ENCODE measurements at regions not wholly inside any gene's neighbourhood (a gene's known extent, or its start where the extent isn't known, plus 50 kb on each side); places are given as distances from the start of the nearest gene placed in this dataset.

DNA sequence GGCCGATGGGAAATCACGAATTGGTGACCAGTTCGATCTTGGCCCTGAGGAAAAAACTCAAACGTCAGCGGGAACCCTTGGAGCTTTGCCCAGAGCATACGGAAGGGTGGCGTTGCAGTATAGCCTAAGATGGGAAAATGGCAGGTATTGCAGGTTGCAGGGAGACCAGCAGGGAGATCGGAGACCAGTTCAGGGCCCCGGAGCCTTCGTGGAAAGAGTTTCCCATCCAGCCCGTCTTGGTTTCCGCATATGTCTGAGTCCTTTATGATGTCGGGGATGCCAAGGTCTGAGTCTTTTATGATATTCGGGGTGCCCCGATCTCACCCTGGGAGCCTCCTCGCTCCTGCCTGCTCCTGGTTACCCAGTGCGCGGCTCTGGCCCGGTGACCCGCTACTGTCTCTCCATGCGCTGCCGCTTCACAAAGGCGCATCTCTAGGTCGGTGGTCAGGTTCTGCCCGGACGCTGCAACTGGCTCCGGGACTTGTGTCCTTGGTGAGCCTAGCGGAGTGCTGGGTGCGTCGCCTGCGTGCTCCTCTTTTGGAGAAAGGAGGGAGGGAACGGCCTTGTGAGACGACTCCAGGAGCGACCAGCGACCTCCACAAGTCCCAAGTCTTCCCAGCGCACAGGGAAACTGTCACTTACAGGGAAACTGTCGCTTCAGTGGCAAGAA is 94.2 kb downstream of the PRKAB2 start:
- no peak for ATAC-seq (ENCODE audit: insufficient read depth, low read depth)
- no peaks in the 10 kb centered on the region for H3K36me3 ChIP-seq (ENCODE audit: insufficient read depth, low read length)

GRCh38 chr1:147077523-147077922 is 94.7 kb downstream of the PRKAB2 start:
- Histone ChIP-seq H4K20me1 (ENCODE audit: insufficient read depth, low read length) (no peaks in the 10 kb centered on the region), H3K27ac (ENCODE audit: low read length) (no peak overlapping the region), H3K27me3 (ENCODE audit: insufficient read depth, low read length, poor library complexity) (no peaks in the 10 kb centered on the region), H2AFZ (ENCODE audit: low read depth, low read length) (no peak overlapping the region), H3K4me1 (ENCODE audit: insufficient read depth, low read length) (no peaks in the 10 kb centered on the region), H3K79me2 (ENCODE audit: insufficient read depth, low read length) (no peaks in the 10 kb centered on the region), H3K4me2 (ENCODE audit: insufficient read depth, low read length) (no peak overlapping the region), H3K36me3 (ENCODE audit: insufficient read depth, low read length) (no peaks in the 10 kb centered on the region), H3K4me3 (ENCODE audit: low read depth in 1 of 2, low read length in 2 of 2) (no peak overlapping the region), H3K9ac (ENCODE audit: low read depth, low read length) (no peak overlapping the region), H3K9me3 (ENCODE audit: insufficient read depth, low read length, severe bottlenecking) (peaks cover 11% of the 10 kb centered on the region)
- DNase-seq (no peak), ATAC-seq (ENCODE audit: insufficient read depth, low read depth) (no peak)
- TF ChIP-seq EZH2 (IDR thresholded peaks at IDR 0.05; ENCODE audit: borderline replicate concordance, low read depth, low read length, severe bottlenecking): no peak
- TF ChIP-seq, protein P1, sequence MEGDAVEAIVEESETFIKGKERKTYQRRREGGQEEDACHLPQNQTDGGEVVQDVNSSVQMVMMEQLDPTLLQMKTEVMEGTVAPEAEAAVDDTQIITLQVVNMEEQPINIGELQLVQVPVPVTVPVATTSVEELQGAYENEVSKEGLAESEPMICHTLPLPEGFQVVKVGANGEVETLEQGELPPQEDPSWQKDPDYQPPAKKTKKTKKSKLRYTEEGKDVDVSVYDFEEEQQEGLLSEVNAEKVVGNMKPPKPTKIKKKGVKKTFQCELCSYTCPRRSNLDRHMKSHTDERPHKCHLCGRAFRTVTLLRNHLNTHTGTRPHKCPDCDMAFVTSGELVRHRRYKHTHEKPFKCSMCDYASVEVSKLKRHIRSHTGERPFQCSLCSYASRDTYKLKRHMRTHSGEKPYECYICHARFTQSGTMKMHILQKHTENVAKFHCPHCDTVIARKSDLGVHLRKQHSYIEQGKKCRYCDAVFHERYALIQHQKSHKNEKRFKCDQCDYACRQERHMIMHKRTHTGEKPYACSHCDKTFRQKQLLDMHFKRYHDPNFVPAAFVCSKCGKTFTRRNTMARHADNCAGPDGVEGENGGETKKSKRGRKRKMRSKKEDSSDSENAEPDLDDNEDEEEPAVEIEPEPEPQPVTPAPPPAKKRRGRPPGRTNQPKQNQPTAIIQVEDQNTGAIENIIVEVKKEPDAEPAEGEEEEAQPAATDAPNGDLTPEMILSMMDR (IDR thresholded peaks at IDR 0.05; ENCODE audit: borderline replicate concordance, extremely low read depth, low read length, poor library complexity, severe bottlenecking): no peak

More for the DNA sequence above, 94.2 kb downstream of the PRKAB2 start:
- DNase-seq: no peak
- Histone ChIP-seq H3K27me3 (ENCODE audit: insufficient read depth, low read length, poor library complexity) (no peaks in the 10 kb centered on the region), H3K4me2 (ENCODE audit: insufficient read depth, low read length) (no peak overlapping the region), H3K27ac (ENCODE audit: low read length) (no peak overlapping the region), H3K79me2 (ENCODE audit: insufficient read depth, low read length) (no peaks in the 10 kb centered on the region), H3K9me3 (ENCODE audit: insufficient read depth, low read length, severe bottlenecking) (peaks cover 11% of the 10 kb centered on the region), H4K20me1 (ENCODE audit: insufficient read depth, low read length) (no peaks in the 10 kb centered on the region), H3K4me1 (ENCODE audit: insufficient read depth, low read length) (no peaks in the 10 kb centered on the region), H2AFZ (ENCODE audit: low read depth, low read length) (no peak overlapping the region), H3K4me3 (ENCODE audit: low read depth in 1 of 2, low read length in 2 of 2) (no peak overlapping the region), H3K9ac (ENCODE audit: low read depth, low read length) (no peak overlapping the region)
- TF ChIP-seq, protein P1 (IDR thresholded peaks at IDR 0.05; ENCODE audit: borderline replicate concordance, extremely low read depth, low read length, poor library complexity, severe bottlenecking): no peak
- no peak for TF ChIP-seq EZH2 (IDR thresholded peaks at IDR 0.05; ENCODE audit: borderline replicate concordance, low read depth, low read length, severe bottlenecking)

DNA sequence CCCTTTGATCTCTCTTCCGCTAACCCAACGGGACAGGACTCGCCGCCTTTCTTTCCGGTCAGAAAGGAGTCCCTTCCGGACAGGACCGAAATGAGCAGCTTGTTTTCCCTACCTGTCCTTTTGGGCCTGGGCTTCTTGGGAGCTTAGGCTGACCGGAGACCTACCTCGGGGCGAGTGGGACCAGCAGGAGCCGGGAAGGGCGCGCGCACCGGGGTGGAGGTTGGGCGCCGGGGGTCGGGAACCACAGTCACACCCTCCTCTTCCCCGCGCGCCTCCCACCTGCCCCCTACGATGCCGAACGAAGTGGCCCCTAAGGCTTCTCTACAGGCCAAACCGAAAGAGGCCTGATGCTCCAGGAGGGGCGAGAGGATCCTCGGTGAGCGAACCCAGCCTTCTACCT is 95.2 kb downstream of the PRKAB2 start:
- Histone ChIP-seq H4K20me1 (ENCODE audit: insufficient read depth, low read length) (no peaks in the 10 kb centered on the region), H3K4me3 (ENCODE audit: low read depth in 1 of 2, low read length in 2 of 2) (no peak overlapping the region), H3K27me3 (ENCODE audit: insufficient read depth, low read length, poor library complexity) (no peaks in the 10 kb centered on the region), H3K9me3 (ENCODE audit: insufficient read depth, low read length, severe bottlenecking) (peaks cover 11% of the 10 kb centered on the region), H2AFZ (ENCODE audit: low read depth, low read length) (no peak overlapping the region), H3K4me2 (ENCODE audit: insufficient read depth, low read length) (no peak overlapping the region), H3K9ac (ENCODE audit: low read depth, low read length) (no peak overlapping the region), H3K79me2 (ENCODE audit: insufficient read depth, low read length) (no peaks in the 10 kb centered on the region), H3K27ac (ENCODE audit: low read length) (no peak overlapping the region), H3K36me3 (ENCODE audit: insufficient read depth, low read length) (no peaks in the 10 kb centered on the region), H3K4me1 (ENCODE audit: insufficient read depth, low read length) (no peaks in the 10 kb centered on the region)
- DNase-seq (no peak), ATAC-seq (ENCODE audit: insufficient read depth, low read depth) (no peak)
- TF ChIP-seq EZH2 (IDR thresholded peaks at IDR 0.05; ENCODE audit: borderline replicate concordance, low read depth, low read length, severe bottlenecking): no peak
- TF ChIP-seq, protein P1 (IDR thresholded peaks at IDR 0.05; ENCODE audit: borderline replicate concordance, extremely low read depth, low read length, poor library complexity, severe bottlenecking): no peak
